ENCODE measurements at regions not wholly inside any gene's neighbourhood (a gene's known extent, or its start where the extent isn't known, plus 50 kb on each side); places are given as distances from the start of the nearest gene placed in this dataset.

DNA sequence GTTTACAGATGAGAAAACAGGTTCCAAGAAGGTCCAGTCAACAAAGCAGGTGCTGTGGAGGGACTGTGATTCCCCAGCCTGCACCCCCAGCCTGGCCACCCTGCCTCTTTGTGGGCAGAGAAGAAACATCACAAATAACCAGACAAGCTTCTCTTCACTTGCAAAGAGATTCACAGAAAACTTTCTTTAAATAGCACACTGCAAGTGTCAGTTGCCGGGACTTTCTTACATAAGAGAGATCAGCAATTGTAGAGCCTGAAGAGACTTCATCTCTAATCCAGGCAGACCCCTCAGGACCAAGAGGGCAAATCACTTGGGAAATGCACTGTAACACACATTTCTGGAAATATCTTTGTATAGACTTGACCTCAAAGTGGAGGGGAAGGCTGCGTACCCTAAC lies 207.9 kb upstream of the CHRNA7 start:
- ATAC-seq (no peak), FAIRE-seq (no peak), DNase-seq (ENCODE audit: low spot score) (no peak)
- no peaks in the 10 kb centered on the region for H4K20me1 ChIP-seq (ENCODE audit: insufficient read depth, low read length)
- no peaks in the 10 kb centered on the region for H3K4me1 ChIP-seq (ENCODE audit: insufficient read depth, low read length)
- WGBS (ENCODE audit: low lambda C conversion rate), result 51% methylated on average over 2 of the region's 2 CpGs
- H3K27me3 ChIP-seq (ENCODE audit: control insufficient read depth in 1 of 2, insufficient read depth in 2 of 2, low read length in 2 of 2), result peaks cover 2 to 5% of the 10 kb centered on the region in 2 experiments; a peak in 2 of 5 replicates
- H3K9ac ChIP-seq (ENCODE audit: insufficient read depth, low read depth, low read length), result no peak overlapping the region
- POLR2A ChIA-PET, result no interaction called here
- H3K4me3 ChIP-seq (replicated peaks in 1 of 3; ENCODE audit: insufficient read depth in 1 of 3, low read depth in 2 of 3, low read length in 3 of 3), result no peak overlapping the region
- intact Hi-C loops (cut with micrococcal nuclease; ENCODE audit: unreplicated experiment), result no loop called here
- no peak overlapping the region for H3K4me2 ChIP-seq (ENCODE audit: low read depth, low read length)
- no TSS peak for BruUV-seq (replicated peaks)
- H3K36me3 ChIP-seq (replicated peaks in 1 of 2; ENCODE audit: control insufficient read depth in 1 of 2, insufficient read depth in 2 of 2, low read length in 2 of 2), result no peaks in the 10 kb centered on the region
- no peak overlapping the region for H2AFZ ChIP-seq (ENCODE audit: low read length)
- H3K79me2 ChIP-seq (ENCODE audit: insufficient read depth, low read length), result no peaks in the 10 kb centered on the region
- in situ Hi-C loops (cut with HindIII; ENCODE audit: extremely low pct_ligation_motif_present, low pct_unique_long_range_greater_than_20kb), result no loop called here
- CTCF ChIA-PET (ENCODE audit: low intra/inter-chr PET ratio, low total read pairs), result no interaction called here
- H3K9me3 ChIP-seq (ENCODE audit: low read length), result no peaks in the 10 kb centered on the region
- no peak overlapping the region for H3K27ac ChIP-seq (ENCODE audit: extremely low read length, insufficient read depth, low read length)
- TF ChIP-seq RAD51 (IDR thresholded peaks at IDR 0.05; ENCODE audit: borderline replicate concordance) (no peak), SOX5 (CRISPR knock-in tag; IDR thresholded peaks at IDR 0.05; ENCODE audit: borderline replicate concordance) (no peak), ZNF773 (CRISPR knock-in tag; IDR thresholded peaks at IDR 0.05; ENCODE audit: borderline replicate concordance) (no peak), ZNF83 (CRISPR knock-in tag; IDR thresholded peaks at IDR 0.05; ENCODE audit: borderline replicate concordance) (no peak), MLLT10 (CRISPR knock-in tag; IDR thresholded peaks at IDR 0.05) (no peak), THYN1 (CRISPR knock-in tag; IDR thresholded peaks at IDR 0.05; ENCODE audit: borderline replicate concordance, low read depth) (no peak), ZNF563 (CRISPR knock-in tag; IDR thresholded peaks at IDR 0.05) (no peak), MED13 (CRISPR knock-in tag; IDR thresholded peaks at IDR 0.05) (no peak), CENPT (CRISPR knock-in tag; IDR thresholded peaks at IDR 0.05; ENCODE audit: low read depth) (no peak), ZNF740 (CRISPR knock-in tag; IDR thresholded peaks at IDR 0.05) (no peak), ESRRA (CRISPR knock-in tag; IDR thresholded peaks at IDR 0.05; ENCODE audit: low read depth) (no peak), AGO1 (IDR thresholded peaks at IDR 0.05; ENCODE audit: low read depth, low read length, poor library complexity, severe bottlenecking) (no peak), RARG (CRISPR knock-in tag; IDR thresholded peaks at IDR 0.05; ENCODE audit: low read depth) (no peak), JDP2 (CRISPR knock-in tag; IDR thresholded peaks at IDR 0.05; ENCODE audit: borderline replicate concordance) (no peak), PPARG (CRISPR knock-in tag; conservative IDR thresholded peaks at IDR 0.05) (no peak)
- TF ChIP-seq, protein P1, sequence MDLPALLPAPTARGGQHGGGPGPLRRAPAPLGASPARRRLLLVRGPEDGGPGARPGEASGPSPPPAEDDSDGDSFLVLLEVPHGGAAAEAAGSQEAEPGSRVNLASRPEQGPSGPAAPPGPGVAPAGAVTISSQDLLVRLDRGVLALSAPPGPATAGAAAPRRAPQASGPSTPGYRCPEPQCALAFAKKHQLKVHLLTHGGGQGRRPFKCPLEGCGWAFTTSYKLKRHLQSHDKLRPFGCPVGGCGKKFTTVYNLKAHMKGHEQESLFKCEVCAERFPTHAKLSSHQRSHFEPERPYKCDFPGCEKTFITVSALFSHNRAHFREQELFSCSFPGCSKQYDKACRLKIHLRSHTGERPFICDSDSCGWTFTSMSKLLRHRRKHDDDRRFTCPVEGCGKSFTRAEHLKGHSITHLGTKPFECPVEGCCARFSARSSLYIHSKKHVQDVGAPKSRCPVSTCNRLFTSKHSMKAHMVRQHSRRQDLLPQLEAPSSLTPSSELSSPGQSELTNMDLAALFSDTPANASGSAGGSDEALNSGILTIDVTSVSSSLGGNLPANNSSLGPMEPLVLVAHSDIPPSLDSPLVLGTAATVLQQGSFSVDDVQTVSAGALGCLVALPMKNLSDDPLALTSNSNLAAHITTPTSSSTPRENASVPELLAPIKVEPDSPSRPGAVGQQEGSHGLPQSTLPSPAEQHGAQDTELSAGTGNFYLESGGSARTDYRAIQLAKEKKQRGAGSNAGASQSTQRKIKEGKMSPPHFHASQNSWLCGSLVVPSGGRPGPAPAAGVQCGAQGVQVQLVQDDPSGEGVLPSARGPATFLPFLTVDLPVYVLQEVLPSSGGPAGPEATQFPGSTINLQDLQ (CRISPR knock-in tag; IDR thresholded peaks at IDR 0.05), result no peak

All from HepG2 (cell line).